ENCODE measurements at regions not wholly inside any gene's neighbourhood (a gene's known extent, or its start where the extent isn't known, plus 50 kb on each side); places are given as distances from the start of the nearest gene placed in this dataset.

GRCh38 chr2:217412277-217412676 lies 552.4 kb upstream of the TNP1 start:
- DNase-seq (ENCODE audit: low read depth in 3 of 3), result no peak

- DNase-seq (ENCODE audit: low read depth in 3 of 3), result no peak
These were observed 550.8 kb upstream of the TNP1 start for GRCh38 chr2:217410681-217410960.

GRCh38 chr2:217409949-217410680 lies 550.3 kb upstream of the TNP1 start:
- no peak for DNase-seq (ENCODE audit: low read depth in 3 of 3)

- DNase-seq (ENCODE audit: low read depth in 3 of 3), result no peak
These were observed 547.5 kb upstream of the TNP1 start for GRCh38 chr2:217407362-217407761.

- no peak for DNase-seq (ENCODE audit: low read depth in 3 of 3)
These were observed 544.4 kb upstream of the TNP1 start for GRCh38 chr2:217404236-217404760.

- DNase-seq (ENCODE audit: low read depth in 3 of 3), result no peak
These were observed 543.0 kb upstream of the TNP1 start for GRCh38 chr2:217402761-217403383.

GRCh38 chr2:217402144-217402543 lies 542.3 kb upstream of the TNP1 start:
- DNase-seq (ENCODE audit: low read depth in 3 of 3), result no peak

- no peak for DNase-seq (ENCODE audit: low read depth in 3 of 3)
These were observed 539.4 kb upstream of the TNP1 start for GRCh38 chr2:217399291-217399690.

- no peak for DNase-seq (ENCODE audit: low read depth in 3 of 3)
These were observed 539.0 kb upstream of the TNP1 start for GRCh38 chr2:217398860-217399259.

GRCh38 chr2:217398101-217398500 lies 538.2 kb upstream of the TNP1 start:
- no peak for DNase-seq (ENCODE audit: low read depth in 3 of 3)

GRCh38 chr2:217396586-217396985 lies 536.7 kb upstream of the TNP1 start:
- DNase-seq (ENCODE audit: low read depth in 3 of 3), result no peak

- no peak for DNase-seq (ENCODE audit: low read depth in 3 of 3)
These were observed 536.3 kb upstream of the TNP1 start for GRCh38 chr2:217396165-217396564.

GRCh38 chr2:217394510-217395351 lies 534.9 kb upstream of the TNP1 start:
- no peak for DNase-seq (ENCODE audit: low read depth in 3 of 3)

- DNase-seq (ENCODE audit: low read depth in 3 of 3), result no peak
These were observed 533.7 kb upstream of the TNP1 start for GRCh38 chr2:217393585-217394032.

GRCh38 chr2:217392930-217393584 lies 533.2 kb upstream of the TNP1 start:
- DNase-seq (ENCODE audit: low read depth in 3 of 3), result no peak

GRCh38 chr2:217387776-217388387 lies 528.0 kb upstream of the TNP1 start:
- DNase-seq (ENCODE audit: low read depth in 3 of 3), result no peak

- DNase-seq (ENCODE audit: low read depth in 3 of 3), result no peak
These were observed 526.2 kb upstream of the TNP1 start for GRCh38 chr2:217386041-217386440.

- no peak for DNase-seq (ENCODE audit: low read depth in 3 of 3)
These were observed 523.8 kb upstream of the TNP1 start for GRCh38 chr2:217383620-217384019.

- no peak for DNase-seq (ENCODE audit: low read depth in 3 of 3)
These were observed 522.9 kb upstream of the TNP1 start for GRCh38 chr2:217382794-217383193.

- DNase-seq (ENCODE audit: low read depth in 3 of 3), result no peak
These were observed 519.9 kb upstream of the TNP1 start for GRCh38 chr2:217379807-217380206.

- no peak for DNase-seq (ENCODE audit: low read depth in 3 of 3)
These were observed 512.9 kb upstream of the TNP1 start for GRCh38 chr2:217372794-217373193.

GRCh38 chr2:217371781-217372213 lies 511.9 kb upstream of the TNP1 start:
- DNase-seq (ENCODE audit: low read depth in 3 of 3), result no peak
